ENCODE measurements at regions not wholly inside any gene's neighbourhood (a gene's known extent, or its start where the extent isn't known, plus 50 kb on each side); places are given as distances from the start of the nearest gene placed in this dataset.

- peak; percentile 45 for DNase-seq
Measured at GRCh38 chr7:18320971-18321567, 174.5 kb upstream of the HDAC9 start.

GRCh38 chr7:18330548-18330947, 165.0 kb upstream of the HDAC9 start:
- DNase-seq, result no peak

GRCh38 chr7:18336626-18337025, 158.9 kb upstream of the HDAC9 start:
- no peak for DNase-seq

DNA sequence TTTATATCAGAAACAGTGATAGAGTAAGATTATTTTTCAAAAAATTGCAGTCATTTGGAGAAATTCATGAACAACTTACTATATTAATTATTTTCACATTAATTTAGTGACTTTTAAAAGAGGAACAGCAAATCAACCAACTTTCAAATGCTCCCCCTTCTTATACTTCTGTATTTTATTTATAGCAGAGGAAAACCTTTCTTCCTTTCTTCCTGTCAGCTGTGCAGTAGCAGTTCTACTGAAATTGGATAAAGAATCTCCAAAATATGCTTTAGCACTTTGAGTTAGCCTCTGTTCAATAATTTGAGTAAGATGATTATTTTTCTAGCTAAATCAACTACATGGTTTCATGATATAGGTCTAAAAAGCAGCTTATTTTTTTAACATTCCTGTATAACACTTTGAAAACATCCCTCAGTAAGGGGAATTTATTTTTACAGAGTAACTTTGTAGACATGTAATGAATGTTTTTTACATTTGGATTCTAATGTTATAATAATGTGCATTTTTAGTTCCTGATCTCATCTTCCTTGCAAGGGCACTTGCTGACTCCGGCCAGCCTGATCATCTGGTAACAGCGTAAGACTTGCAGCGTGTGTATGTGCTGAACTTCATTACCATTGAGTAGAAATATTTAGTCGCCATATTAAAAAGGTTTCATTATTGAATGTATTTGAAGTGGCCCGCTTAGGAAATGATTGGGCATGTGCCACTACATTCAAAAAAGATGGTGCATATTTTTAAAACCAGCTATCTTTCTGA, 158.3 kb upstream of the HDAC9 start:
- no peak for DNase-seq

DNA sequence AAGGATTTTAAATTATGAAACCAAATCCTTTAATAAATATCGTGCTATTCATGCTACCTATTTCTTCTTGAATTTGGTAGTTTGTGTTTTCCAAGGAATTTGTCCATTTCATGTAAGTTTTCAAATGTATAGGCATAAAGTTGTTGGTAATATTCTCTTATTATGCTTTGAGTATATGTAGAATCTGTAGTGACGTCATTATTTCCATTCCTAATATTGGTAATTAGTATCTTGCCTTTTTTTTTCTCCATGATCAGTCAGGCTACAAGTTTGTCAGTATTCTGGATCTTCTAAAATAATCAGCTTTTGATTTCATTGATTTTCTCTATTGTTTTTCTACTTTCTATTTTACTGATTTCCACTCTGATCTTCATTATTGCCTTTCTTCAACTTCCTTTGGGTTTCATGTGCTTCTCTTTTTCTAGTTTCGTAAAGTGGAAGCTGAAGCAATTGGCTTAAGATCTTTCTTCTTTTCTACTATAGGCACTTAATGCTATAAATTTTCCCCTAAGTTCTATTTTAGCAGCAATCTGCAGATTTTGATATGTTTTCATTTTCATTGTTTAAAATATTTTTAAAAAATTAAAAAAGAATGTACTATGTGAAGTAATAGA, 156.5 kb upstream of the HDAC9 start:
- DNase-seq, result no peak

GRCh38 chr7:18341756-18342155, 153.8 kb upstream of the HDAC9 start:
- no peak for DNase-seq

GRCh38 chr7:18343047-18343446, 152.5 kb upstream of the HDAC9 start:
- no peak for DNase-seq

DNA sequence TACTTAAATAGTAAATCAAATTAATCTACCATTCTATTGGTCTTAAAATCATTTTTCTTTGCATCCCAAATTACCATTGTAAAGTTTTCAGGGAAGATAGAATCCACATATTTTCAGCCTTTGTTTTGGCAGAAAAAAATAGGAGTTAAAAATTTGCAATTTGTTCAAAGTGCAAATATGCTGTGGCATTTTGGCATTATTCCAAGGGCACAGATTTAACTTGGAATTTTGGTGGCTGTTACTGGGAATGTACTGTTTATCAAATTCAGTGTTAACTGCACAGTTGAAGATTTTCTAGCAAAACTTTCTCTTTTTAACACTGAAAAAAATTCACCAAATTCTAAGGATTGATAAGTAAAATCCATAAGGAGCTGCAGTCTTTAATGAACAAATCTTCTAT, 151.0 kb upstream of the HDAC9 start:
- no peak for DNase-seq

DNA sequence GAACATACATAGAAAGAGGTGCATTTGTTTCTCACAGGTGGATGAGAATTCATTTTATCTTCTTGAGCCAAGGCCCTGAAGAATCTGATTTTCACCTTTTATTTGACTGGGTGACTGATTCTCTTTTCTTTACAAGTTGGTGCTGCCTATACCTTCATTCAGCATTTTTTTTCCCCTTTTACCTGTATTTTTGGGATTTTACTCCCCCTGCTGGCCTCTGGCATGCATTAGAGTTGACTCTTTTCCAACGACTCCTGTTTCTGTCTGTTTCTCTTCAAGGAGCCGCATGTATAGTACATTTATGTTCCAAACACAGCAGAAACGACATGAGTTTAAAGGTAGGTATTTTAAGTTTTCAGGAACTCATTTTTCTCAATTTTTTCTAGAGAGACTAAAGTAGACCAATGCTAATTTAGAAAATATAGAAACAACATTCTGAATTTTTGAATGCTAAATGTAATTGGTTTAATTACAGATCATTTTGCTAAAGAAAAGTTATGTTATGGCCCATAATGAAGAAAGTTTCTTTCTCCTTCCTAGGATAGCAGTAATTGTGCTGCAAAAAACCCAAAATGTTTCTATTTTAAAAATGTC, 149.8 kb upstream of the HDAC9 start:
- DNase-seq, result peak; percentile 56

GRCh38 chr7:18347170-18347569, 148.4 kb upstream of the HDAC9 start:
- DNase-seq, result no peak

DNA sequence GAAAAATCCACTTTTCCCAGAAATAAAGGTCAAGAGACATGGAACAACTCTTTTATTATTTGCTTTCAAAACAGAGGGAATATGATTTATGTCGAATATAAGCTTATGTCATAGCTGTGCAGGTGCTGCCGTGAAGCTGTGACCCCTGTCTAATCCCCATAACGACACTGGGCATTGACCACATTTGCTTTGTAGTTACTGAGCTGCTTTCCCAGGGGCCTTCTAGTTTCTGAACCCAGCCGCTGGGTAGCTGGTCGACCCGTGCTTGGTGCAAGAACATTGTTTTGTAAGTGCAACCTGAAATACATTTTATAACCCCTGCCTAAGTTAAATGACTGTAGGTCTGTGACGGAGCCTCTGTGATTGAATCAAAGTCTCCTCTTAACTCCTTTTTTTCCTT, 144.9 kb upstream of the HDAC9 start:
- no peak for DNase-seq

GRCh38 chr7:18352339-18353255, 143.0 kb upstream of the HDAC9 start:
- peak; percentile 81 for DNase-seq

- no peak for DNase-seq
Measured at GRCh38 chr7:18353339-18353738, 142.2 kb upstream of the HDAC9 start.

GRCh38 chr7:18354108-18355085, 141.2 kb upstream of the HDAC9 start:
- DNase-seq, result no peak

DNA sequence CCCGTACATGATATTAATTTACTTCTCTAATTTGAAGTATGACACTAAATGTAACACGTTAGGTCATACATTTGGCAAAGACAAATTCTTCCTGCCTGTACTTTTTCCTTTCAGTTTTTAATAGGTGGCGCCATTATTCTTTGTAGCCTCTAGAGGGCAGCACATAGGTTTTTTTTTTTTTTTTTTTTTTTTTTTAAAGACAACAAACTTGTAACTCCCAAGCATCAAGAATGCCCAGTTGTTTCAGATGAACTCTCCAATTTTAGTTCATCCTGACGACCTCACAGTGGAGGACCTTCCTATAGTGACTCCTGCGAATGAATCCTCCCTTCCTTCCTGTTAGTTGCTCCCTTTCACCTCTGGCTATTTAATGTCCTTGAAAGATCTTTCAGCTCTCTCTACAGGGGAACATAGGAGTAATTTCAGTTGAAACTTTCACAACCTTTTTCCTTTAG, 139.3 kb upstream of the HDAC9 start:
- peak; percentile 48 for DNase-seq

DNA sequence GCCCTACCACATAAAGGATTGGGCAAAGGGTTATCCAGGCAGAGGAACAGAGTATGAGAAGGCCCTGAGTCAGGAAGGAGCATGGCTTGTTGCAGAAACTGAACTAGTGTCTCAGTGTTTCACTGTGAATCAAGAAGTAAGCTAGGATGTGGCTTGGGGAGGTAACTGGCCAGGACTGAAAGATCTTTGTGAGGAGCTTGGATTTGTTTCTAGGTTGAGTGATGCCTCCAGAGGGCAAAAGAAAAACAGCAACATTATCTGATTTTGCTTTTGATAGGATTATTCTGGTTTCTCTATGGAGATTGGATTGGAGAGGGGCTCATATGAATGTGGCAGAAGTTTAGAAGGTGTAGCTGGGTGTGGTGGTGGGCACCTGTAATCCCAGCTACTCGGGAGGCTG, 137.9 kb upstream of the HDAC9 start:
- peak; percentile 45 for DNase-seq

DNA sequence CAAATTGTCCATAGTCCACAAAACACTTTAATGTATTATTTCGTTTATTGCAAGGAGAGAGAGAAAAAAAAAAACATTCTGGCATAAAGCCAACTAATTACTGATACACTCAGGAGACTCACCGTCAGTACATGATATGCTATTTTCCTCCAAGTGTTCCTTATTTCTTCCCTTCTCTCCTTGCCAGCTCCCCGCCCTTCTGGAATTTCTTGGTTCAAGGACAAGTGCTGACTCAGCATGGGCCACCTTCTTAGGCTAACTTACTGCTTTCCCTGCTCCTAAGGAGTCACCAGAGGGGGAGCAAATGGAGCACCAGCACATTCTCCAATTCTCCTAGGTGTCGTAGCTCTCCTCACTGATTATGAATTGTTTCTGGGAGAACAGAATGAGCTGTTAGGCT, 133.8 kb upstream of the HDAC9 start:
- no peak for DNase-seq

- no peak for DNase-seq
Measured at GRCh38 chr7:18363751-18364380, 131.7 kb upstream of the HDAC9 start.

GRCh38 chr7:18364396-18364795, 131.2 kb upstream of the HDAC9 start:
- DNase-seq, result no peak

- no peak for DNase-seq
Measured at GRCh38 chr7:18366394-18366793, 129.2 kb upstream of the HDAC9 start.

GRCh38 chr7:18369011-18369410, 126.5 kb upstream of the HDAC9 start:
- DNase-seq, result no peak
